ENCODE measurements at regions not wholly inside any gene's neighbourhood (a gene's known extent, or its start where the extent isn't known, plus 50 kb on each side); places are given as distances from the start of the nearest gene placed in this dataset.

DNA sequence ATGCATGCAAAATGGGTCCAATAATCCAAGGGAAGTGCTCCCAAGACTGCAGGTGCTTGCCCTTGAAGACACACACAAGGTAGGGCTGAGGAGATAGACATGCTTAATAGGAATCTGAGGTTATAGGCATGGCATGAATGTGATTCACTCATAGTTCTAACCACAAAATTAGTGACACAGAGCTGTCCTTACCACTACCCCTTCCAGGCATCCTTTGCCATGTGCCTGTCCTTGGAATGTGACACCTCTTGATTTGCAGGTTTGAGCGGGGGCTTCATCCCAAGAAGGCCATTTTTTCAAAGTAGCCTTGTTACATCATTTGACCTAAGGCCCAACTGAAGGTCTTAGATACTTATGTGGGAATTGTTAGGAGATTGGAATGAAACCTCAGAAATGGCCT lies 112.5 kb downstream of the CCNG2 start:
- no peak for TF ChIP-seq POLR2AphosphoS5 (IDR thresholded peaks at IDR 0.05; ENCODE audit: insufficient read depth, low read depth, low read length)
- TF ChIP-seq, protein P1, sequence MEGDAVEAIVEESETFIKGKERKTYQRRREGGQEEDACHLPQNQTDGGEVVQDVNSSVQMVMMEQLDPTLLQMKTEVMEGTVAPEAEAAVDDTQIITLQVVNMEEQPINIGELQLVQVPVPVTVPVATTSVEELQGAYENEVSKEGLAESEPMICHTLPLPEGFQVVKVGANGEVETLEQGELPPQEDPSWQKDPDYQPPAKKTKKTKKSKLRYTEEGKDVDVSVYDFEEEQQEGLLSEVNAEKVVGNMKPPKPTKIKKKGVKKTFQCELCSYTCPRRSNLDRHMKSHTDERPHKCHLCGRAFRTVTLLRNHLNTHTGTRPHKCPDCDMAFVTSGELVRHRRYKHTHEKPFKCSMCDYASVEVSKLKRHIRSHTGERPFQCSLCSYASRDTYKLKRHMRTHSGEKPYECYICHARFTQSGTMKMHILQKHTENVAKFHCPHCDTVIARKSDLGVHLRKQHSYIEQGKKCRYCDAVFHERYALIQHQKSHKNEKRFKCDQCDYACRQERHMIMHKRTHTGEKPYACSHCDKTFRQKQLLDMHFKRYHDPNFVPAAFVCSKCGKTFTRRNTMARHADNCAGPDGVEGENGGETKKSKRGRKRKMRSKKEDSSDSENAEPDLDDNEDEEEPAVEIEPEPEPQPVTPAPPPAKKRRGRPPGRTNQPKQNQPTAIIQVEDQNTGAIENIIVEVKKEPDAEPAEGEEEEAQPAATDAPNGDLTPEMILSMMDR (IDR thresholded peaks at IDR 0.05; ENCODE audit: extremely low read depth in 1 of 2, insufficient read depth in 1 of 2, low read depth in 1 of 2, low read length in 2 of 2) = no peak
- no peak for TF ChIP-seq POLR2A (IDR thresholded peaks at IDR 0.05; ENCODE audit: low read depth, low read length)
- TF ChIP-seq GATA2 (IDR thresholded peaks at IDR 0.05; ENCODE audit: insufficient read depth, insufficient read length, low read depth, low read length) = no peak

All from endothelial cell of umbilical vein (primary cell).